A549 (cell line): ENCODE measurements at regions not wholly inside any gene's neighbourhood (a gene's known extent, or its start where the extent isn't known, plus 50 kb on each side); places are given as distances from the start of the nearest gene placed in this dataset.

Experiments used
- ATAC-seq, 2 experiments: fragments of 200-7000 bp in 1 of 2; fragments of >200 bp in 1 of 2; cut with Nextera tagmentation in 1 of 2; cut with Tn5 transposase in 1 of 2; 3 replicates each; pipeline versions ENCODE4 v1.8.0 to v1.9.1; 2018 to 2020; ENCODE audit warnings: mild to moderate bottlenecking in 1 of 2, moderate library complexity in 1 of 2
- CTCF ChIA-PET: fragments of 300-600 bp; sonication (Branson Sonifier 250); formaldehyde crosslinking; extraction: SDS; loops from one replicate; lab custom pipeline; 2021; ENCODE audit warnings: antibody characterized with exemption, inconsistent platforms; lab: Yijun Ruan, JAX
- POLR2A ChIA-PET: fragments of 350-600 bp; formaldehyde crosslinking; extraction: SDS; loops from one replicate; lab custom pipeline; 2021; ENCODE audit warnings: antibody characterized with exemption, inconsistent platforms; lab: Yijun Ruan, JAX
- DNase-seq, 2 experiments: peaks; one replicate each; pipeline versions ENCODE4 v3.0.0 to v3.0.0-alpha.2; 2011 to 2016; ENCODE audit warnings: low read depth in 1 of 2, low spot score in 1 of 2
- FAIRE-seq: peaks from 2 replicates; lab custom pipeline; 2011; peaks lifted over from hg19 to GRCh38; lab: Jason Lieb, UNC
- H3K27ac ChIP-seq, 2 experiments: fragments of >200 bp; sonication (Bioruptor Twin); formaldehyde crosslinking; 3 replicates each; pipeline ENCODE4 v1.5.1; 2016 to 2017
- H3K4me1 ChIP-seq: fragments of >200 bp; sonication (Bioruptor Twin); formaldehyde crosslinking; 3 replicates; pipeline ENCODE4 v1.6.1; 2016
- H3K4me2 ChIP-seq: fragments of >200 bp; sonication (Bioruptor Twin); formaldehyde crosslinking; 3 replicates; pipeline ENCODE4 v1.6.1; 2016
- H3K4me3 ChIP-seq: fragments of >200 bp; sonication (Bioruptor Twin); formaldehyde crosslinking; 3 replicates; pipeline ENCODE4 v1.5.1; 2016
- H3K9me3 ChIP-seq: fragments of >200 bp; sonication (Bioruptor Twin); formaldehyde crosslinking; 3 replicates; pipeline ENCODE4 v1.6.1; 2016
- CEBPB ChIP-seq, 2 experiments: fragments of >200 bp in 1 of 2; sonication (Bioruptor Twin) in 1 of 2; formaldehyde crosslinking in 1 of 2; IDR thresholded peaks; 2 replicates each; pipeline ENCODE4 v1.6.1; 2012 to 2016
- CHD2 ChIP-seq: fragments of 150-350 bp; IDR thresholded peaks from 2 replicates; pipeline ENCODE4 v1.6.1; 2014; ENCODE audit warnings: low read length; ENCODE audit not compliant: partially characterized antibody
- CHD4 ChIP-seq: fragments of 200-600 bp; sonication (generic); IDR thresholded peaks from 2 replicates; pipeline ENCODE4 v1.6.1; 2016; ENCODE audit warnings: antibody characterized with exemption, mild to moderate bottlenecking, borderline replicate concordance
- EHMT2 ChIP-seq: fragments of 200-600 bp; sonication (generic); IDR thresholded peaks from 2 replicates; pipeline ENCODE4 v1.6.1; 2016; ENCODE audit warnings: antibody characterized with exemption, low read depth, mild to moderate bottlenecking, moderate library complexity
- FOSB ChIP-seq: fragments of 250-450 bp; sonication (Bioruptor Pico); IDR thresholded peaks from 2 replicates; pipeline ENCODE4 v1.5.0; 2020; ENCODE audit warnings: mild to moderate bottlenecking, moderate library complexity
- HDAC2 ChIP-seq: fragments of 200-600 bp; sonication (generic); IDR thresholded peaks from 2 replicates; pipeline ENCODE4 v1.6.1; 2016
- HEYL ChIP-seq: fragments of 250-450 bp; sonication (Bioruptor Pico); IDR thresholded peaks from 2 replicates; pipeline ENCODE4 v1.8.0; 2021; ENCODE audit warnings: mild to moderate bottlenecking, moderate library complexity
- HOXB13 ChIP-seq: fragments of 250-450 bp; sonication (Bioruptor Pico); IDR thresholded peaks from 2 replicates; pipeline ENCODE4 v1.5.0; 2020; ENCODE audit warnings: low read depth, mild to moderate bottlenecking, moderate library complexity
- HOXB5 ChIP-seq: fragments of 250-450 bp; sonication (Bioruptor Pico); IDR thresholded peaks from 2 replicates; pipeline ENCODE4 v1.5.0; 2020; ENCODE audit warnings: mild to moderate bottlenecking, moderate library complexity
- JUN ChIP-seq, 2 experiments: fragments of >200 bp; sonication (Bioruptor Twin); formaldehyde crosslinking; IDR thresholded peaks; 2 replicates in 1 of 2; 3 replicates in 1 of 2; pipeline ENCODE4 v1.6.1; 2016 to 2017
- KDM5A ChIP-seq: fragments of 200-600 bp; sonication (generic); IDR thresholded peaks from 2 replicates; pipeline ENCODE4 v1.6.1; 2016; ENCODE audit warnings: antibody characterized with exemption, mild to moderate bottlenecking
- PHF8 ChIP-seq: fragments of 200-600 bp; sonication (generic); IDR thresholded peaks from 2 replicates; pipeline ENCODE4 v1.6.1; 2016; ENCODE audit warnings: low read depth, mild to moderate bottlenecking, antibody characterized with exemption, moderate library complexity, borderline replicate concordance
- RAD21 ChIP-seq, 2 experiments: fragments of >200 bp in 1 of 2; sonication (Bioruptor Twin) in 1 of 2; formaldehyde crosslinking in 1 of 2; IDR thresholded peaks in 1 of 2; conservative IDR thresholded peaks in 1 of 2; 2 replicates in 1 of 2; 3 replicates in 1 of 2; pipeline ENCODE4 v1.6.1; 2012 to 2018; ENCODE audit warnings: inconsistent platforms in 1 of 2
- RFX5 ChIP-seq: fragments of 450-650 bp; IDR thresholded peaks from 2 replicates; pipeline ENCODE4 v1.7.1; 2014; ENCODE audit warnings: antibody characterized with exemption, mild to moderate bottlenecking, moderate library complexity
- RNF2 ChIP-seq: fragments of 200-600 bp; sonication (generic); IDR thresholded peaks from 2 replicates; pipeline ENCODE4 v1.6.1; 2016; ENCODE audit warnings: low read depth, mild to moderate bottlenecking, antibody characterized with exemption, moderate library complexity, borderline replicate concordance
- SREBF2 ChIP-seq: fragments of 450-650 bp; IDR thresholded peaks from 2 replicates; pipeline ENCODE4 v1.6.1; 2014; ENCODE audit warnings: mild to moderate bottlenecking, moderate library complexity
- TFCP2L1 ChIP-seq: fragments of 250-450 bp; sonication (Bioruptor Pico); IDR thresholded peaks from 2 replicates; pipeline ENCODE4 v1.5.0; 2021; ENCODE audit warnings: mild to moderate bottlenecking
- TP53 ChIP-seq: fragments of 250-450 bp; sonication (Bioruptor Pico); IDR thresholded peaks from 2 replicates; pipeline ENCODE4 v1.5.0; 2021; ENCODE audit warnings: mild to moderate bottlenecking, moderate library complexity
- ZNF302 ChIP-seq: fragments of 250-450 bp; sonication (Bioruptor Pico); IDR thresholded peaks from 2 replicates; pipeline ENCODE4 v1.9.0; 2021; ENCODE audit warnings: inconsistent platforms, mild to moderate bottlenecking, moderate library complexity
- WGBS: methylation state at CpG from one replicate; pipeline ENCODE4 v1.1.6; 2017; ENCODE audit errors: missing lambda C conversion rate; 5-methylcytosine and 5-hydroxymethylcytosine counted together
- TF ChIP-seq, protein P1 (sequence below): fragments of >200 bp; sonication (Bioruptor Twin); formaldehyde crosslinking; IDR thresholded peaks from 2 replicates; pipeline ENCODE4 v1.6.1; 2016
- TF ChIP-seq, protein P2 (sequence below): fragments of >200 bp; sonication (Bioruptor Twin); formaldehyde crosslinking; IDR thresholded peaks from 3 replicates; pipeline ENCODE4 v1.6.1; 2016
- TF ChIP-seq, protein P3 (sequence below): fragments of 200-600 bp; sonication (generic); IDR thresholded peaks from 2 replicates; pipeline ENCODE4 v1.6.1; 2016; ENCODE audit warnings: antibody characterized with exemption, mild to moderate bottlenecking, moderate library complexity
- TF ChIP-seq, protein P4 (sequence below): IDR thresholded peaks from 2 replicates; pipeline ENCODE4 v1.6.1; 2012
- TF ChIP-seq, protein P5 (sequence below): fragments of 250-450 bp; sonication (Bioruptor Pico); IDR thresholded peaks from 2 replicates; pipeline ENCODE4 v1.5.0; 2020; ENCODE audit warnings: low read depth, mild to moderate bottlenecking, moderate library complexity

DNA sequence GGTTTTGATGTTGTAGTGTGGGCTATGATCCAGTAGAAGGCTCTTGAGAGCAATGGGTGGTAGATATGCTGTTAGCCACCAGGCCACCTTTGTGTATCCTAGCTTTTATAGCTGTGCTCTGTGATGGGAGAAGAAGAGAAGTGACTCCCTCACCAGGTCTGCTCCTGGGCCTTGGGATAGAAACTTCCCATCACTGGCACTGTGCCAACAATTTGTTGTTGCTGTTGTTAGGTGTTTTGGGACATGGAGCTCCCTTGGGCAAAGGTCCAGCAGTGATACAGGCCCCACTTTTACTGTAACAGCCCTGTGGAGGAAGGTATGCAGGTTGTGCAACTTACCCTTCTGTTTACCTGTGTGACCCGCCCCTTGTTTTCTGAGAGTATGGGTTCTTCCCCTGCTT lies 570.9 kb upstream of the GRIN3A start:
- Histone ChIP-seq H3K4me1 (no peaks in the 10 kb centered on the region), H3K27ac (no peak overlapping the region), H3K4me2 (no peak overlapping the region), H3K4me3 (no peak overlapping the region), H3K9me3 (no peaks in the 10 kb centered on the region)
- no peak for FAIRE-seq
- WGBS: 0% methylated on average over 1 of the region's 1 CpG
- no peak for ATAC-seq
- POLR2A ChIA-PET: no interaction called here
- CTCF ChIA-PET: no interaction called here
- DNase-seq: no peak
- TF ChIP-seq, protein P1, sequence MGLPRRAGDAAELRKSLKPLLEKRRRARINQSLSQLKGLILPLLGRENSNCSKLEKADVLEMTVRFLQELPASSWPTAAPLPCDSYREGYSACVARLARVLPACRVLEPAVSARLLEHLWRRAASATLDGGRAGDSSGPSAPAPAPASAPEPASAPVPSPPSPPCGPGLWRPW: no peak
- TF ChIP-seq TP53 (CRISPR knock-in tag): no peak
- TF ChIP-seq, protein P2, sequence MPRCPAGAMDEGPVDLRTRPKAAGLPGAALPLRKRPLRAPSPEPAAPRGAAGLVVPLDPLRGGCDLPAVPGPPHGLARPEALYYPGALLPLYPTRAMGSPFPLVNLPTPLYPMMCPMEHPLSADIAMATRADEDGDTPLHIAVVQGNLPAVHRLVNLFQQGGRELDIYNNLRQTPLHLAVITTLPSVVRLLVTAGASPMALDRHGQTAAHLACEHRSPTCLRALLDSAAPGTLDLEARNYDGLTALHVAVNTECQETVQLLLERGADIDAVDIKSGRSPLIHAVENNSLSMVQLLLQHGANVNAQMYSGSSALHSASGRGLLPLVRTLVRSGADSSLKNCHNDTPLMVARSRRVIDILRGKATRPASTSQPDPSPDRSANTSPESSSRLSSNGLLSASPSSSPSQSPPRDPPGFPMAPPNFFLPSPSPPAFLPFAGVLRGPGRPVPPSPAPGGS: no peak
- TF ChIP-seq CHD4: no peak
- no peak for TF ChIP-seq RFX5
- no peak for TF ChIP-seq HOXB5 (CRISPR knock-in tag)
- TF ChIP-seq, protein P3, sequence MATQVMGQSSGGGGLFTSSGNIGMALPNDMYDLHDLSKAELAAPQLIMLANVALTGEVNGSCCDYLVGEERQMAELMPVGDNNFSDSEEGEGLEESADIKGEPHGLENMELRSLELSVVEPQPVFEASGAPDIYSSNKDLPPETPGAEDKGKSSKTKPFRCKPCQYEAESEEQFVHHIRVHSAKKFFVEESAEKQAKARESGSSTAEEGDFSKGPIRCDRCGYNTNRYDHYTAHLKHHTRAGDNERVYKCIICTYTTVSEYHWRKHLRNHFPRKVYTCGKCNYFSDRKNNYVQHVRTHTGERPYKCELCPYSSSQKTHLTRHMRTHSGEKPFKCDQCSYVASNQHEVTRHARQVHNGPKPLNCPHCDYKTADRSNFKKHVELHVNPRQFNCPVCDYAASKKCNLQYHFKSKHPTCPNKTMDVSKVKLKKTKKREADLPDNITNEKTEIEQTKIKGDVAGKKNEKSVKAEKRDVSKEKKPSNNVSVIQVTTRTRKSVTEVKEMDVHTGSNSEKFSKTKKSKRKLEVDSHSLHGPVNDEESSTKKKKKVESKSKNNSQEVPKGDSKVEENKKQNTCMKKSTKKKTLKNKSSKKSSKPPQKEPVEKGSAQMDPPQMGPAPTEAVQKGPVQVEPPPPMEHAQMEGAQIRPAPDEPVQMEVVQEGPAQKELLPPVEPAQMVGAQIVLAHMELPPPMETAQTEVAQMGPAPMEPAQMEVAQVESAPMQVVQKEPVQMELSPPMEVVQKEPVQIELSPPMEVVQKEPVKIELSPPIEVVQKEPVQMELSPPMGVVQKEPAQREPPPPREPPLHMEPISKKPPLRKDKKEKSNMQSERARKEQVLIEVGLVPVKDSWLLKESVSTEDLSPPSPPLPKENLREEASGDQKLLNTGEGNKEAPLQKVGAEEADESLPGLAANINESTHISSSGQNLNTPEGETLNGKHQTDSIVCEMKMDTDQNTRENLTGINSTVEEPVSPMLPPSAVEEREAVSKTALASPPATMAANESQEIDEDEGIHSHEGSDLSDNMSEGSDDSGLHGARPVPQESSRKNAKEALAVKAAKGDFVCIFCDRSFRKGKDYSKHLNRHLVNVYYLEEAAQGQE: no peak
- no peak for TF ChIP-seq FOSB (CRISPR knock-in tag)
- TF ChIP-seq CEBPB (IDR thresholded peaks at IDR 0.05): no peak
- TF ChIP-seq TFCP2L1 (CRISPR knock-in tag): no peak
- TF ChIP-seq RNF2: no peak

DNA sequence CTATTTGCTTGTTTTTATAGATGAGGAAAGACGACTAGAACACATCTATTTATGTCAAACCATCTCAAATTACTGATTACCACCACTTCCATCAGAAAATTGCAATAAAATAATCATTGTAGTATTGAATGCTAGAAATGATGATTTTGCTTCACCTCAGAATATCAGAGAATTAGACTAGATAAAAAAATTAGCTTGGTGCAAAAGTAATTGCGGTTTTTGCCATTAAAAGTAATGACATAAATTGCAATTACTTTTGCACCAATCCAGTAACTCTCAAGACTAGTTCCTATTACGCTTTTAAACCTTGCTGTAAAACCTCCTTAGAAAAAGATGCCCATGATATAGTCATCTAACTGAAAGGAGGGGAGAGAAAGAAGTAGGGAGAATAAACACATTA lies 556.7 kb upstream of the GRIN3A start:
- 3% methylated on average over 3 of the region's 3 CpGs for WGBS
- no peak for TF ChIP-seq HEYL (CRISPR knock-in tag)
- TF ChIP-seq, protein P4, sequence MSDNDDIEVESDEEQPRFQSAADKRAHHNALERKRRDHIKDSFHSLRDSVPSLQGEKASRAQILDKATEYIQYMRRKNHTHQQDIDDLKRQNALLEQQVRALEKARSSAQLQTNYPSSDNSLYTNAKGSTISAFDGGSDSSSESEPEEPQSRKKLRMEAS: no peak
- TF ChIP-seq SREBF2: no peak
- TF ChIP-seq TFCP2L1 (CRISPR knock-in tag): no peak
- no peak for TF ChIP-seq EHMT2
- TF ChIP-seq, protein P1: no peak
- TF ChIP-seq HOXB13 (CRISPR knock-in tag): no peak
- no peak for TF ChIP-seq CHD2
- TF ChIP-seq HOXB5 (CRISPR knock-in tag): no peak
- no peak for TF ChIP-seq JUN (IDR thresholded peaks at IDR 0.05)
- TF ChIP-seq RAD21 (conservative IDR thresholded peaks at IDR 0.05 in 1 of 2, IDR thresholded peaks at IDR 0.05 in 1 of 2): no peak
- TF ChIP-seq ZNF302: no peak
- TF ChIP-seq KDM5A: no peak
- no peak for TF ChIP-seq RFX5
- TF ChIP-seq, protein P5, sequence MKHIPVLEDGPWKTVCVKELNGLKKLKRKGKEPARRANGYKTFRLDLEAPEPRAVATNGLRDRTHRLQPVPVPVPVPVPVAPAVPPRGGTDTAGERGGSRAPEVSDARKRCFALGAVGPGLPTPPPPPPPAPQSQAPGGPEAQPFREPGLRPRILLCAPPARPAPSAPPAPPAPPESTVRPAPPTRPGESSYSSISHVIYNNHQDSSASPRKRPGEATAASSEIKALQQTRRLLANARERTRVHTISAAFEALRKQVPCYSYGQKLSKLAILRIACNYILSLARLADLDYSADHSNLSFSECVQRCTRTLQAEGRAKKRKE (CRISPR knock-in tag): no peak
- TF ChIP-seq HDAC2: no peak
- no peak for TF ChIP-seq PHF8

More for the DNA sequence above, 556.7 kb upstream of the GRIN3A start:
- Histone ChIP-seq H3K4me1 (no peaks in the 10 kb centered on the region), H3K4me3 (no peak overlapping the region), H3K9me3 (no peaks in the 10 kb centered on the region), H3K4me2 (no peak overlapping the region), H3K27ac (no peak overlapping the region)
- FAIRE-seq (no peak), ATAC-seq (no peak), DNase-seq (no peak)
- ChIA-PET CTCF (no interaction called here), POLR2A (no interaction called here)
